Neural cell (in vitro differentiated cells): ENCODE measurements at regions not wholly inside any gene's neighbourhood (a gene's known extent, or its start where the extent isn't known, plus 50 kb on each side); places are given as distances from the start of the nearest gene placed in this dataset.

Experiments
- H2AFZ ChIP-seq: fragments of 200-600, 300-800 bp; sonication (generic), shearing (Covaris generic); 2 replicates; pipeline ENCODE4 v1.6.0; 2014; ENCODE audit warnings: low read depth, mild to moderate bottlenecking, antibody characterized with exemption, low read length, moderate library complexity
- H3F3A ChIP-seq: fragments of 200-600 bp; shearing (Covaris generic); 2 replicates; pipeline ENCODE4 v1.6.1; 2016; ENCODE audit warnings: mild to moderate bottlenecking, moderate library complexity, mixed read lengths, antibody characterized with exemption, low read length; ENCODE audit not compliant: insufficient read depth, poor library complexity, severe bottlenecking
- H3K27ac ChIP-seq: fragments of 200-600, 300-800 bp; sonication (generic), shearing (Covaris generic); 2 replicates; pipeline ENCODE4 v1.5.1; 2014; ENCODE audit warnings: mild to moderate bottlenecking, low read length, moderate library complexity
- H3K27me3 ChIP-seq: fragments of 300-800, 200-600 bp; sonication (generic), shearing (Covaris generic); 2 replicates; pipeline ENCODE4 v1.6.0; 2014; ENCODE audit warnings: mild to moderate bottlenecking, low read depth, low read length, moderate library complexity; ENCODE audit not compliant: insufficient read depth
- H3K36me3 ChIP-seq: fragments of 300-800, 200-600 bp; sonication (generic), shearing (Covaris generic); 2 replicates; pipeline ENCODE4 v1.5.1; 2014; ENCODE audit warnings: mild to moderate bottlenecking, antibody characterized with exemption, low read length, moderate library complexity; ENCODE audit not compliant: insufficient read depth
- H3K4me2 ChIP-seq: fragments of 300-800, 200-600 bp; sonication (generic), shearing (Covaris generic); 2 replicates; pipeline ENCODE4 v1.6.0; 2014; ENCODE audit warnings: mild to moderate bottlenecking, low read length
- H3K4me3 ChIP-seq: fragments of 300-800, 200-600 bp; sonication (generic), shearing (Covaris generic); 2 replicates; pipeline ENCODE4 v1.5.1; 2014; ENCODE audit warnings: mild to moderate bottlenecking, low read length, moderate library complexity
- H3K79me2 ChIP-seq: fragments of 200-600 bp; shearing (Covaris generic); replicated peaks from 2 replicates; pipeline ENCODE4 v1.6.0; 2014; ENCODE audit warnings: mild to moderate bottlenecking, low read length, moderate library complexity; ENCODE audit not compliant: insufficient read depth
- H3K9ac ChIP-seq: fragments of 300-800, 200-600 bp; sonication (generic), shearing (Covaris generic); 2 replicates; pipeline ENCODE4 v1.6.1; 2016; ENCODE audit warnings: mild to moderate bottlenecking, low read length, mixed read lengths
- H3K9me2 ChIP-seq: fragments of 200-600 bp; shearing (Covaris generic); 2 replicates; pipeline ENCODE4 v1.6.1; 2016; ENCODE audit warnings: mild to moderate bottlenecking, low read length, mixed read lengths; ENCODE audit not compliant: insufficient read depth
- H3K9me3 ChIP-seq: fragments of 200-600, 300-800 bp; sonication (generic), shearing (Covaris generic); 2 replicates; pipeline ENCODE4 v1.6.1; 2016; ENCODE audit warnings: mild to moderate bottlenecking, mixed run types, low read length, moderate library complexity, mixed read lengths
- H4K20me1 ChIP-seq: fragments of 200-600 bp; shearing (Covaris generic); 2 replicates; pipeline ENCODE4 v1.6.1; 2016; ENCODE audit warnings: mild to moderate bottlenecking, mixed run types; ENCODE audit not compliant: insufficient read depth
- EP300 ChIP-seq: fragments of 450-650 bp; conservative IDR thresholded peaks from 2 replicates; pipeline ENCODE4 v1.6.1; 2014; ENCODE audit warnings: antibody characterized with exemption, mild to moderate bottlenecking, moderate library complexity; ENCODE audit not compliant: poor library complexity, severe bottlenecking
- EZH2 ChIP-seq: fragments of 200-600, 300-800 bp; shearing (Covaris generic), sonication (generic); IDR thresholded peaks from 2 replicates; pipeline ENCODE4 v1.6.1; 2014; ENCODE audit warnings: antibody characterized with exemption, low read length, borderline replicate concordance, mild to moderate bottlenecking; ENCODE audit not compliant: insufficient read depth, poor library complexity, severe bottlenecking
- MXI1 ChIP-seq: fragments of 450-650 bp; conservative IDR thresholded peaks from 2 replicates; pipeline ENCODE4 v1.6.1; 2014; ENCODE audit warnings: antibody characterized with exemption, mild to moderate bottlenecking; ENCODE audit not compliant: poor library complexity, severe bottlenecking
- POLR2AphosphoS5 ChIP-seq: IDR thresholded peaks from 2 replicates; pipeline ENCODE4 v1.6.1; 2012
- RAD21 ChIP-seq: fragments of 450-650 bp; conservative IDR thresholded peaks from 2 replicates; pipeline ENCODE4 v1.6.1; 2014; ENCODE audit warnings: antibody characterized with exemption, mild to moderate bottlenecking, moderate library complexity
- SMC3 ChIP-seq: fragments of 450-650 bp; conservative IDR thresholded peaks from 2 replicates; pipeline ENCODE4 v1.6.1; 2014; ENCODE audit warnings: antibody characterized with exemption, mild to moderate bottlenecking, moderate library complexity; ENCODE audit not compliant: poor library complexity
- TF ChIP-seq, protein P1 (sequence below): IDR thresholded peaks from 2 replicates; pipeline ENCODE4 v1.6.1; 2012; ENCODE audit warnings: borderline replicate concordance
- TF ChIP-seq, protein P2 (sequence below): fragments of 450-650 bp; IDR thresholded peaks from 2 replicates; pipeline ENCODE4 v1.5.1; 2014; ENCODE audit warnings: antibody characterized with exemption, mild to moderate bottlenecking, moderate library complexity; ENCODE audit not compliant: poor library complexity, severe bottlenecking

DNA sequence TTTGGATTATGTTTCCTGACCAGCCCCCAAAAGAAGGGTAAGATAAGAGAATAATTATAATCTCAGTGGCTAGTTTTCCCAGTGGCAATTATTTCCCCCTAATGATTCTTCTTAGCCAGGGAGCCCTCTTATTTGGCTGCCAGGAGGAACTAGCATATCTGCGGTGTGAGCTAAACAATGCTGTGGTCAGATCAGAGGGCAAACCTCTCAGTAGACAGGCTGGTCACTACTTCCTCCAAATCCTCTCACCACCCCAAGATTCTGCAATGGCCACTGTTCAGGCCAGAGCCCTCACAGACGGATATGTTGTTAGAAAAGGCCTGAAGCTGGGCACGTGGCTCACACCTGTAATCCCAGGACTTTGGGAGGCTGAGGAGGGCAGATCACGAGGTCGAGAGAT is 273.4 kb upstream of the SASH1 start:
- Histone ChIP-seq H3K9me2 (no peaks in the 10 kb centered on the region), H3K9ac (no peak overlapping the region), H3K4me2 (no peak overlapping the region), H3K9me3 (no peaks in the 10 kb centered on the region), H3K36me3 (no peaks in the 10 kb centered on the region), H4K20me1 (no peaks in the 10 kb centered on the region), H3K79me2 (no peaks in the 10 kb centered on the region), H3K27ac (no peak overlapping the region), H2AFZ (no peak overlapping the region), H3K27me3 (no peaks in the 10 kb centered on the region), H3F3A (no peaks in the 10 kb centered on the region), H3K4me3 (no peak overlapping the region)
- no peak for TF ChIP-seq EP300
- no peak for TF ChIP-seq MXI1
- TF ChIP-seq, protein P1, sequence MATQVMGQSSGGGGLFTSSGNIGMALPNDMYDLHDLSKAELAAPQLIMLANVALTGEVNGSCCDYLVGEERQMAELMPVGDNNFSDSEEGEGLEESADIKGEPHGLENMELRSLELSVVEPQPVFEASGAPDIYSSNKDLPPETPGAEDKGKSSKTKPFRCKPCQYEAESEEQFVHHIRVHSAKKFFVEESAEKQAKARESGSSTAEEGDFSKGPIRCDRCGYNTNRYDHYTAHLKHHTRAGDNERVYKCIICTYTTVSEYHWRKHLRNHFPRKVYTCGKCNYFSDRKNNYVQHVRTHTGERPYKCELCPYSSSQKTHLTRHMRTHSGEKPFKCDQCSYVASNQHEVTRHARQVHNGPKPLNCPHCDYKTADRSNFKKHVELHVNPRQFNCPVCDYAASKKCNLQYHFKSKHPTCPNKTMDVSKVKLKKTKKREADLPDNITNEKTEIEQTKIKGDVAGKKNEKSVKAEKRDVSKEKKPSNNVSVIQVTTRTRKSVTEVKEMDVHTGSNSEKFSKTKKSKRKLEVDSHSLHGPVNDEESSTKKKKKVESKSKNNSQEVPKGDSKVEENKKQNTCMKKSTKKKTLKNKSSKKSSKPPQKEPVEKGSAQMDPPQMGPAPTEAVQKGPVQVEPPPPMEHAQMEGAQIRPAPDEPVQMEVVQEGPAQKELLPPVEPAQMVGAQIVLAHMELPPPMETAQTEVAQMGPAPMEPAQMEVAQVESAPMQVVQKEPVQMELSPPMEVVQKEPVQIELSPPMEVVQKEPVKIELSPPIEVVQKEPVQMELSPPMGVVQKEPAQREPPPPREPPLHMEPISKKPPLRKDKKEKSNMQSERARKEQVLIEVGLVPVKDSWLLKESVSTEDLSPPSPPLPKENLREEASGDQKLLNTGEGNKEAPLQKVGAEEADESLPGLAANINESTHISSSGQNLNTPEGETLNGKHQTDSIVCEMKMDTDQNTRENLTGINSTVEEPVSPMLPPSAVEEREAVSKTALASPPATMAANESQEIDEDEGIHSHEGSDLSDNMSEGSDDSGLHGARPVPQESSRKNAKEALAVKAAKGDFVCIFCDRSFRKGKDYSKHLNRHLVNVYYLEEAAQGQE, result no peak
- no peak for TF ChIP-seq EZH2

DNA sequence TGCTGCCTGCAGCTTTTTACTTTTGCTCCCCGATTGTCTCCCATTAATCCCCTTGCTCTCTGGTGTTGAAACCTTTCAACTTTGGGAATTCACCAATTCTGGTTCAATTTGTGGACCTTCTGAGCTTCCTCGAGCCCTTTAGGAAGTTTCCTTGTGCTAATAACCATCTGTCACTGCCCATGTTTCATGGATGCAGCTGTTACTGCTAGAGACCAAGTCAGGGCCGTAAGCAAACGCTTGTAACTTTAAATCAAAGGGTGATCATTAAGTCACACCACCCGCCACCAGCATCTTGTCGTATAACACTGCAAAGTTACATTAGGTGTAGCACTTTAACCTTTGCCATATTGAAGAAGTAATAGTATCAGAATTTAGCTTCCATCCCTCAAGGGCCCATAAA is 268.3 kb upstream of the SASH1 start:
- Histone ChIP-seq H3K9me3 (no peaks in the 10 kb centered on the region), H4K20me1 (no peaks in the 10 kb centered on the region), H2AFZ (no peak overlapping the region), H3F3A (no peaks in the 10 kb centered on the region), H3K9ac (no peak overlapping the region), H3K9me2 (no peaks in the 10 kb centered on the region), H3K4me2 (no peak overlapping the region), H3K79me2 (no peaks in the 10 kb centered on the region), H3K36me3 (no peaks in the 10 kb centered on the region), H3K4me3 (no peak overlapping the region), H3K27me3 (no peaks in the 10 kb centered on the region), H3K27ac (no peak overlapping the region)
- TF ChIP-seq, protein P2, sequence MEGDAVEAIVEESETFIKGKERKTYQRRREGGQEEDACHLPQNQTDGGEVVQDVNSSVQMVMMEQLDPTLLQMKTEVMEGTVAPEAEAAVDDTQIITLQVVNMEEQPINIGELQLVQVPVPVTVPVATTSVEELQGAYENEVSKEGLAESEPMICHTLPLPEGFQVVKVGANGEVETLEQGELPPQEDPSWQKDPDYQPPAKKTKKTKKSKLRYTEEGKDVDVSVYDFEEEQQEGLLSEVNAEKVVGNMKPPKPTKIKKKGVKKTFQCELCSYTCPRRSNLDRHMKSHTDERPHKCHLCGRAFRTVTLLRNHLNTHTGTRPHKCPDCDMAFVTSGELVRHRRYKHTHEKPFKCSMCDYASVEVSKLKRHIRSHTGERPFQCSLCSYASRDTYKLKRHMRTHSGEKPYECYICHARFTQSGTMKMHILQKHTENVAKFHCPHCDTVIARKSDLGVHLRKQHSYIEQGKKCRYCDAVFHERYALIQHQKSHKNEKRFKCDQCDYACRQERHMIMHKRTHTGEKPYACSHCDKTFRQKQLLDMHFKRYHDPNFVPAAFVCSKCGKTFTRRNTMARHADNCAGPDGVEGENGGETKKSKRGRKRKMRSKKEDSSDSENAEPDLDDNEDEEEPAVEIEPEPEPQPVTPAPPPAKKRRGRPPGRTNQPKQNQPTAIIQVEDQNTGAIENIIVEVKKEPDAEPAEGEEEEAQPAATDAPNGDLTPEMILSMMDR, result no peak
- TF ChIP-seq, protein P1, result no peak
- TF ChIP-seq SMC3, result no peak
- no peak for TF ChIP-seq RAD21
- TF ChIP-seq MXI1, result no peak
- no peak for TF ChIP-seq POLR2AphosphoS5
